ENCODE measurements at regions not wholly inside any gene's neighbourhood (a gene's known extent, or its start where the extent isn't known, plus 50 kb on each side); places are given as distances from the start of the nearest gene placed in this dataset.

GRCh38 chr2:80863147-80863714, 558.7 kb upstream of the LRRTM1 start:
- no peak for TF ChIP-seq CTCF (IDR thresholded peaks at IDR 0.05; ENCODE audit: control extremely low read depth, extremely low read depth, low read depth, missing control alignments)
- ChIA-PET POLR2A (no interaction called here), CTCF (no interaction called here)
- no peak for DNase-seq (ENCODE audit: extremely low spot score)

- ChIA-PET POLR2A (no interaction called here), CTCF (no interaction called here)
- DNase-seq (ENCODE audit: extremely low spot score) = no peak
- no peak for TF ChIP-seq CTCF (IDR thresholded peaks at IDR 0.05; ENCODE audit: control extremely low read depth, extremely low read depth, low read depth, missing control alignments)
Observed at GRCh38 chr2:80858965-80859364, 554.4 kb upstream of the LRRTM1 start.

GRCh38 chr2:80856227-80856626, 551.7 kb upstream of the LRRTM1 start:
- TF ChIP-seq CTCF (IDR thresholded peaks at IDR 0.05; ENCODE audit: control extremely low read depth, extremely low read depth, low read depth, missing control alignments) = no peak
- no peak for DNase-seq (ENCODE audit: extremely low spot score)
- CTCF ChIA-PET = no interaction called here
- POLR2A ChIA-PET = no interaction called here

GRCh38 chr2:80854831-80855230, 550.3 kb upstream of the LRRTM1 start:
- no peak for TF ChIP-seq CTCF (IDR thresholded peaks at IDR 0.05; ENCODE audit: control extremely low read depth, extremely low read depth, low read depth, missing control alignments)
- ChIA-PET CTCF (no interaction called here), POLR2A (no interaction called here)
- DNase-seq (ENCODE audit: extremely low spot score) = no peak

GRCh38 chr2:80852808-80853139, 548.2 kb upstream of the LRRTM1 start:
- no peak for DNase-seq (ENCODE audit: extremely low spot score)
- ChIA-PET CTCF (no interaction called here), POLR2A (no interaction called here)
- no peak for TF ChIP-seq CTCF (IDR thresholded peaks at IDR 0.05; ENCODE audit: control extremely low read depth, extremely low read depth, low read depth, missing control alignments)

- ChIA-PET CTCF (no interaction called here), POLR2A (no interaction called here)
- DNase-seq (ENCODE audit: extremely low spot score) = no peak
- no peak for TF ChIP-seq CTCF (IDR thresholded peaks at IDR 0.05; ENCODE audit: control extremely low read depth, extremely low read depth, low read depth, missing control alignments)
Observed at GRCh38 chr2:80852079-80852807, 547.7 kb upstream of the LRRTM1 start.
